Muscle layer of duodenum (tissue), 2 donors: ENCODE measurements at regions not wholly inside any gene's neighbourhood (a gene's known extent, or its start where the extent isn't known, plus 50 kb on each side); places are given as distances from the start of the nearest gene placed in this dataset.
"Not testable (repeated sequence)": the region's sequence is repeated elsewhere in the genome, so short reads cannot be mapped to it uniquely, and the experiment has no call there.

Source experiments
- H3K27ac ChIP-seq: one replicate; pipeline ENCODE4 v1.7.0; 2013; ENCODE audit warnings: mild to moderate bottlenecking, low read length
- H3K27me3 ChIP-seq: one replicate; pipeline ENCODE4 v1.7.0; 2013; ENCODE audit warnings: low read depth, mild to moderate bottlenecking, control low read depth, low read length
- H3K36me3 ChIP-seq, 2 donors: one replicate each; pipeline ENCODE4 v1.7.0; 2013; ENCODE audit warnings: low read length in 2 of 2, control low read depth in 1 of 2, mild to moderate bottlenecking in 1 of 2; ENCODE audit not compliant: insufficient read depth in 2 of 2, control insufficient read depth in 1 of 2
- H3K4me1 ChIP-seq, 2 donors: one replicate each; pipeline ENCODE4 v1.7.0; 2013; ENCODE audit warnings: low read length in 2 of 2, mild to moderate bottlenecking in 2 of 2, control low read depth in 1 of 2, moderate library complexity in 1 of 2; ENCODE audit not compliant: insufficient read depth in 2 of 2, control insufficient read depth in 1 of 2
- H3K4me3 ChIP-seq, 2 donors: one replicate each; pipeline ENCODE4 v1.7.0; 2013; ENCODE audit warnings: low read length in 2 of 2, low read depth in 1 of 2, mild to moderate bottlenecking in 1 of 2
- H3K9me3 ChIP-seq, 2 donors: one replicate each; pipeline ENCODE4 v1.7.0; 2013; ENCODE audit warnings: low read length in 2 of 2, control low read depth in 1 of 2, mild to moderate bottlenecking in 1 of 2; ENCODE audit not compliant: control insufficient read depth in 1 of 2
- donor health status: healthy.

DNA sequence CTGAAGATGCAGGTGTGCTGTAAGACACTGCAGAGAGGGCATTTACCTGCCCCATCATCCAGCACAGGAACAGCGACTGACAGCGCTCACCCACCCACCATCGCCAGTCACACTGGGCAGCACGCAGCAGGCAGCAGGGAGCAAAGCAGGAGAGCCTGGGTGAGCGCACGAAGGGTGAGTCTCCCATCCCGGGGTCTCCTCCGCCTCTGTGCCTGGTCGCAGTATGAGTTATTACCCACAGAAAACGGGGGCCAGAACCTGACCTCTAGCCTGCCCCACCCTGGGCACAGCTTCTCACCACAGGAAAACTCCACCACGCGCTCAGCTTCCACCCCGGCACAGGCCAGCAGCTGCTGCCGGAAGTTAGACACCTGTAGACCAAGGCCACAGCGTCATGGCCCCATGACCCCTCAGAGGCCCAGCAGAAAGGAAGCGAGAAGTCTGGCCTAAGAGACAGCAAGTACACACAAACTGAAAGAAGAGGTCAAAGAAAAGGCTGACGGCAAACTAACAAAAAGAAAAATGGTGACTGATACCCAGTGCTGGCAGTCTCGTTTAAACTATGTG is 186.1 kb downstream of the KLRB1 start:
- not testable (repeated sequence) for H3K27me3 ChIP-seq, H3K27ac ChIP-seq, H3K4me3 ChIP-seq, H3K9me3 ChIP-seq, H3K36me3 ChIP-seq, H3K4me1 ChIP-seq

- not testable (repeated sequence) for H3K9me3 ChIP-seq, H3K4me1 ChIP-seq, H3K36me3 ChIP-seq, H3K27ac ChIP-seq, H3K4me3 ChIP-seq, H3K27me3 ChIP-seq
Measured at GRCh38 chr12:9420817-9421519, 186.7 kb downstream of the KLRB1 start.

DNA sequence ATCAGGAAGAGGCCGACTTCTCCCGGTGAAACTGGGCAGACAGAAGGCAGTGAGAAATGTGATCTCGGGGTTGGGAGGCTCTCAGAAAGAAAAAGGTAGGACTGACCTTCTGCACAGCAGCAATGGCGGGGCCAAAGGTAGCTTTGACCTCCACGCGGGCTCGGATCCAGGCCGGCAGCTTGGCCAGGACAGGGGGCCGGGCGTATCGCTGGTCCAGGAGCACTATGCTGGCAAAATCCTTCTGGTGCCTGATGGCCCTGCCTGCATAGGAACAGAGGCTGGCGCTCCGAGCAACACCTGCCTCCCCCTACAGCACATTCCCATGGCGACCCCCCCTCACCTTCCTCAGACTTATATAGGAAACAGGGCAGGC is 189.1 kb downstream of the KLRB1 start:
- H3K4me3 ChIP-seq, H3K9me3 ChIP-seq, H3K36me3 ChIP-seq, H3K27me3 ChIP-seq, H3K27ac ChIP-seq, H3K4me1 ChIP-seq: not testable (repeated sequence)

DNA sequence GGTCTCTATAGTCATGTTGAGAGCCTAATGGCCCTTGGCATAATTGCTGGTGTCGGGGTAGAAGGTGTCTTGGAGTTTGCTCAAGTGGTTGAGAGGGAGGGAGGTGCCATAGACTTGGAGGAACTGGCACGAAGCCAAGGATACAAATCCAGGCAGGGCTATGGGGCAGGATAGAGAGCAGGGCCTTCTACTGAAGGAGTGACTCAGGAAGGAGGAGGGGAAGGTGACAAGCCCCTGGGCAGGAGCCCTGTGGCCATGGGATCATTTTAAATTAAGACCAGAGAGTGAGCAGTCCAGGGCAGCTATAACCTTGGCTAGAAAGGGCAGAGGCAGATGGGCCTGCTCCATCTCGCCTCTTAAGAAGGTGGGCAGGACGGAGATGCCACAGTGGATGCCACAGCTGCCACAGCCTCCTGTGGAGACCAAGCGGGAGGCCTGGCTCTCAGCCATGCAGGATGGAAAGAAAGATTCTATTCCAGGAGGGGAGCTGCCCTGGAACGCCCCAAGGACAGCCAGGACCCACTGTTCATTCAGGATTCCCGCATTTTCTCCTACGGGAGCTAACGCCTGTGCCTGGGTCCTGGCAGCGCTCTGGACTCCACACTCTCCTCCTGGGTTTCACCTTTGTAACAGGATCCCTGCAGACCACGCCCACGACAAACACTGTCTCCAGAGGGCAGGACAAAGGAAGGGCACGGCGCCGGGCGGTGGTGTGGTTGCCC is 189.6 kb downstream of the KLRB1 start:
- not testable (repeated sequence) for H3K4me3 ChIP-seq, H3K9me3 ChIP-seq, H3K36me3 ChIP-seq, H3K4me1 ChIP-seq, H3K27ac ChIP-seq, H3K27me3 ChIP-seq

GRCh38 chr12:9417341-9417740 is 190.4 kb downstream of the KLRB1 start:
- H3K27ac ChIP-seq, H3K9me3 ChIP-seq, H3K36me3 ChIP-seq, H3K4me1 ChIP-seq, H3K27me3 ChIP-seq, H3K4me3 ChIP-seq: not testable (repeated sequence)

GRCh38 chr12:9416346-9416745 is 191.4 kb downstream of the KLRB1 start:
- not testable (repeated sequence) for H3K4me3 ChIP-seq, H3K4me1 ChIP-seq, H3K36me3 ChIP-seq, H3K27ac ChIP-seq, H3K9me3 ChIP-seq, H3K27me3 ChIP-seq

DNA sequence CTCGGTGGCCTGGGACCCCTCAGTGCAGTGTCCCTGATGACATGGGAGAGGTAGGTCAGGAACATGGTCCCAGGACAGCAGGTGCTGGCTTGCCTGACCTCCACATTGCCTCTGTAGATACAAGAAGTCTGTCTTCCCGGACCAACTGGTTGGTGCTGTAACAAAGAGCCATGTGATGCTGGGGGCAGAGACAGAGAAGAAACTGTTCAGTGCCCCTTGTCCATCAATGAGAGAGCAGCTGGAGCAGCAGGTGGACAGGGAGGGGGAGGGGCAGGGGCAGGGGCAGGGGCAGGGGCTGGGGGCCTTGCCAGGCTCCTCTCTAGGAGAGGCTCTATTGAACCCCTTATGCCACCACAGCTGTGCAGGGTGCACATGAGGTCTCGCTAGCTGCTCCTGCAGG is 191.8 kb downstream of the KLRB1 start:
- H3K27ac ChIP-seq, H3K9me3 ChIP-seq, H3K27me3 ChIP-seq, H3K36me3 ChIP-seq, H3K4me3 ChIP-seq, H3K4me1 ChIP-seq: not testable (repeated sequence)

DNA sequence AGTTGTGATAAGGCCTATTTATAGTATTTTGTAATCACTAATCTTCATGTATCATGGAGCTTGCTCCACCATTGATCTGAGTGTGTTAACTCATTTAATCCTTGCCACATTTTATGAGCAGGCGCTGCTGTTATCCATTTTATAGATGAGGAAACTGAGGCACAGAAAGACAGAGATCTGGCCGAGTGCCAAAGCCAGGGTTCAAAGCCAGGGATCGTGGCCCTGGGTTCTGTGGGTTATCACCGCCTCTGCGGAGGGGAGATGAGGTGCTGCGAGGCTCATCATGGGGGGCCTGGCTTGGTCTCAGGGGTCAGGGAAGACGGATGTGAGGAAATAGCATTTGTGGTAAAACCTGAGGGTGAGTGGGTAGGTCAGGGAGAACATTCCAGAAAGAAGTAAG is 193.9 kb downstream of the KLRB1 start:
- H3K36me3 ChIP-seq, H3K9me3 ChIP-seq, H3K4me3 ChIP-seq, H3K27ac ChIP-seq, H3K4me1 ChIP-seq, H3K27me3 ChIP-seq: not testable (repeated sequence)

DNA sequence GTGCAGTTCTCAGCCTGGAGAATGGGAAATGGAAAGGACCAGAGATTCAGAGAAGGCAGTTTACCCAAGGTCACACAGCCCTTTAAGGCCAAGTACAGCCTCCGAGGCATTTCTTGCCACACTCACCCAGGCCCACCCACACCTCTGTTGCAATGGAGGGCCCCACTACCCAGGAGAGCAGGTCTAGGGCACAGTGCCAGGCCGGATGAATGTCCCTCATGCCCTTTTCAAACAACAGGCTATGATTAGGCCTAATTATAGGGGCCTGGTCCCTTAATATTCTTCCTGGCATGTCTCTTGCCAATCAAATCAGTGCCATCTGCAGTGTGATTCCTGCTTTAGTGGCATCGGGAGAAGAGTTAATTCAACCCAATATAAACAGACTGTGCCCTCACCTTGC is 195.3 kb downstream of the KLRB1 start:
- H3K27me3 ChIP-seq, H3K4me3 ChIP-seq, H3K9me3 ChIP-seq, H3K36me3 ChIP-seq, H3K27ac ChIP-seq, H3K4me1 ChIP-seq: not testable (repeated sequence)

DNA sequence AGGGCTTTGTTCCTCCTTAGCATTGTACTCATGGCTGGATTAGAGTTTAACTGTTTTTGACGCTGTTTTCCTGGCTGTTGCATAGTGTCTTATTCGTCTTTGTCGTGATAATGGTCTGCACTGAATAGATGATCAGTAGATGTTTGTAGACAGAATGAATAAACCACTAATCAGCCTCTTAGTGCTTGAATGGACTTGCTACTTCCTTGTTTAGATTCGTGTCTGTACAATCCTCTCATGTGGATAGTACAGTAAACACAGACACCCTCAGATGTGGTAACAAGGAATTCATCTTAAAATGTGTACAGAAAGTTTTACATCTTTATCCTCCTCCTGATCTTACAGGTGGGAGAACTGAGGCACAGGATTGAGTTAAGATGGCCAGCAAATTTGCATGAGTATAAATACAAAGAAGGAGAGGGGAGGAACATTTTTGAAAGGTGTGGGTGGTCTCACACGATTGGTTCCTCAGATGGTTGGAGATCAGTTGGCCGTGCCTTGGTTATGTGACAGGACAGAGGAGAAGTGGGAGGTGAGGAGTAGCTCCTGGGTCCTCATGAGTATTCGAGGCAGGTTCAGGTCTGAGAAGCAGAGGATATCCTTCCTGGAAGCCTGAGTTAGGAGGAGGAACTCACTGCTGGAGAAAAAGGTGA is 196.0 kb downstream of the KLRB1 start:
- not testable (repeated sequence) for H3K4me1 ChIP-seq, H3K36me3 ChIP-seq, H3K27ac ChIP-seq

GRCh38 chr12:9407425-9407748 is 199.2 kb upstream of the PZP start:
- not testable (repeated sequence) for H3K36me3 ChIP-seq, H3K4me3 ChIP-seq, H3K9me3 ChIP-seq, H3K27ac ChIP-seq, H3K4me1 ChIP-seq, H3K27me3 ChIP-seq

More for the DNA sequence above, 196.0 kb downstream of the KLRB1 start:
- not testable (repeated sequence) for H3K9me3 ChIP-seq, H3K27me3 ChIP-seq, H3K4me3 ChIP-seq
